ENCODE measurements at regions not wholly inside any gene's neighbourhood (a gene's known extent, or its start where the extent isn't known, plus 50 kb on each side); places are given as distances from the start of the nearest gene placed in this dataset.

DNA sequence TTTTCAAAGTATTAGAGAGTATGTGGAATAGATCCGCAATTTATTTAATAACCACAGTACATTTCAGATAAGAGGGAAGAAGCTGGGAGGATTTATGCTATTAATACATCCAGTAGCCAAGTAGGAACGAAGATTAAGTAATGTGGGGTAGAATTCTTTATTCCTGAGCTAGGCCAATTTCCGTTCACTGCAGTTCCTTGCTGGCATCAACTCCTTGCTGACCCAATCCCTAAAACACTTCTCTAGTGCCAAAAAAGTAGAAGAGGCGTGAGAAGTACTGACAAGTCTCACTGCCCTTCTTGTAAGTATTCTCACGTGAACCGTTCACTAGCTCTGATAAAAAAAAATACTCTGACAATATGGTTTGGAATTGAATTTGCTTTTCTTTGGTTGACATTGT is 211.4 kb downstream of the EPHA4 start:
- TF ChIP-seq, protein P1, sequence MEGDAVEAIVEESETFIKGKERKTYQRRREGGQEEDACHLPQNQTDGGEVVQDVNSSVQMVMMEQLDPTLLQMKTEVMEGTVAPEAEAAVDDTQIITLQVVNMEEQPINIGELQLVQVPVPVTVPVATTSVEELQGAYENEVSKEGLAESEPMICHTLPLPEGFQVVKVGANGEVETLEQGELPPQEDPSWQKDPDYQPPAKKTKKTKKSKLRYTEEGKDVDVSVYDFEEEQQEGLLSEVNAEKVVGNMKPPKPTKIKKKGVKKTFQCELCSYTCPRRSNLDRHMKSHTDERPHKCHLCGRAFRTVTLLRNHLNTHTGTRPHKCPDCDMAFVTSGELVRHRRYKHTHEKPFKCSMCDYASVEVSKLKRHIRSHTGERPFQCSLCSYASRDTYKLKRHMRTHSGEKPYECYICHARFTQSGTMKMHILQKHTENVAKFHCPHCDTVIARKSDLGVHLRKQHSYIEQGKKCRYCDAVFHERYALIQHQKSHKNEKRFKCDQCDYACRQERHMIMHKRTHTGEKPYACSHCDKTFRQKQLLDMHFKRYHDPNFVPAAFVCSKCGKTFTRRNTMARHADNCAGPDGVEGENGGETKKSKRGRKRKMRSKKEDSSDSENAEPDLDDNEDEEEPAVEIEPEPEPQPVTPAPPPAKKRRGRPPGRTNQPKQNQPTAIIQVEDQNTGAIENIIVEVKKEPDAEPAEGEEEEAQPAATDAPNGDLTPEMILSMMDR (IDR thresholded peaks at IDR 0.05): no peak
- TF ChIP-seq POLR2A (IDR thresholded peaks at IDR 0.05): no peak
